Hematopoietic multipotent progenitor cell treated with erythropoietin and hydrocortisone succinate and interleukin-3 and kit ligand, for 6 days (in vitro differentiated cells): ENCODE measurements at regions not wholly inside any gene's neighbourhood (a gene's known extent, or its start where the extent isn't known, plus 50 kb on each side); places are given as distances from the start of the nearest gene placed in this dataset.

Source experiments
- DNase-seq: peaks from one replicate; pipeline ENCODE4 v3.0.0-alpha.2; 2015

GRCh38 chr2:12661489-12661888 lies 55.2 kb upstream of the TRIB2 start:
- DNase-seq: no peak

- DNase-seq: no peak
Measured at GRCh38 chr2:12663306-12664037, 53.3 kb upstream of the TRIB2 start.

- no peak for DNase-seq
Measured at GRCh38 chr2:12665334-12665733, 51.4 kb upstream of the TRIB2 start.

GRCh38 chr2:12666445-12666844 lies 50.3 kb upstream of the TRIB2 start:
- DNase-seq: no peak
